HFF-Myc (cell line): ENCODE measurements at regions not wholly inside any gene's neighbourhood (a gene's known extent, or its start where the extent isn't known, plus 50 kb on each side); places are given as distances from the start of the nearest gene placed in this dataset.

Experiments used
- DNase-seq: peaks from one replicate; pipeline ENCODE4 v3.0.0-alpha.2; 2011; ENCODE audit warnings: low read depth; ENCODE audit errors: extremely low read depth
- H3K4me3 ChIP-seq: replicated peaks from 2 replicates; pipeline ENCODE4 v1.5.1; 2011; ENCODE audit warnings: low read depth, mild to moderate bottlenecking, control low read depth, low read length
- TF ChIP-seq, protein P1 (sequence below): IDR thresholded peaks from 2 replicates; pipeline ENCODE4 v1.5.1; 2012; ENCODE audit warnings: mild to moderate bottlenecking, low read depth, low read length, control low read depth; ENCODE audit errors: missing control alignments

DNA sequence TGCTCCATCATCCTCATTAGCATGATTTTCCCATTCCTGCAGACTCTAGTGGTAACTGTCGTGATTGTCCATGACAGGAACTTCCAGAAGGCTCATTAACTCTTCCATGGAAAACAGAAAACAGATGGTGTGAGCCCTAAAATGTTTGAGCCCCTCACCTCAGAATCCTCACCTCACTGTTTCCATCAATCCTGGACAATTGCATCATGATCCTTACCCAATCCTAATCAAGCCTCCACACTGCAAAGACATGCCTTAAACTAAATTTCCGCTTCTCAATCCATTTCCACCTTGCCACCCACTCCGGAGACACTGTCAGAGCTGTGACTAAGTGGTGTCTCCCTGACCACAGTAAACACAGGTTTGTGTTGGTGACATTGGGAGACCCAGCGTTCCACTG is 311.0 kb upstream of the JARID2 start:
- no peak overlapping the region for H3K4me3 ChIP-seq
- TF ChIP-seq, protein P1, sequence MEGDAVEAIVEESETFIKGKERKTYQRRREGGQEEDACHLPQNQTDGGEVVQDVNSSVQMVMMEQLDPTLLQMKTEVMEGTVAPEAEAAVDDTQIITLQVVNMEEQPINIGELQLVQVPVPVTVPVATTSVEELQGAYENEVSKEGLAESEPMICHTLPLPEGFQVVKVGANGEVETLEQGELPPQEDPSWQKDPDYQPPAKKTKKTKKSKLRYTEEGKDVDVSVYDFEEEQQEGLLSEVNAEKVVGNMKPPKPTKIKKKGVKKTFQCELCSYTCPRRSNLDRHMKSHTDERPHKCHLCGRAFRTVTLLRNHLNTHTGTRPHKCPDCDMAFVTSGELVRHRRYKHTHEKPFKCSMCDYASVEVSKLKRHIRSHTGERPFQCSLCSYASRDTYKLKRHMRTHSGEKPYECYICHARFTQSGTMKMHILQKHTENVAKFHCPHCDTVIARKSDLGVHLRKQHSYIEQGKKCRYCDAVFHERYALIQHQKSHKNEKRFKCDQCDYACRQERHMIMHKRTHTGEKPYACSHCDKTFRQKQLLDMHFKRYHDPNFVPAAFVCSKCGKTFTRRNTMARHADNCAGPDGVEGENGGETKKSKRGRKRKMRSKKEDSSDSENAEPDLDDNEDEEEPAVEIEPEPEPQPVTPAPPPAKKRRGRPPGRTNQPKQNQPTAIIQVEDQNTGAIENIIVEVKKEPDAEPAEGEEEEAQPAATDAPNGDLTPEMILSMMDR = no peak
- DNase-seq = no peak

DNA sequence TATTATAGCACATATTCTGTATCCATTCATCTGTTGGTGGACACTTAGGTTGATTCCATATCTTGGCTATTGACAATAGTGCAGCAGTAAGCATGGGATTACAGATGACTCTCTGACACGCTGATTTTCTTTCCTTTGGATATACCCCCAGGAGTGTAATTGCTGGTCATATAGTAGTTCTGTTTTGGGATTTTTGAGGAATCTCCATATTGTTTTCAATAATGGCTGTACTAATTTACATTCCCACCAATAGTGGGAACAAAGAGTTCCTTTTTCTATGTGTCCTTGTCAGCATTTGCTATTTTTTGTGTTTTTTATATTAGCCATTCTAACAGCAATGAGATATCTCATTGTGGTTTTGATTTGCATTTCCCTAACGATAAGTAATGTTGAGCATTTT is 309.0 kb upstream of the JARID2 start:
- TF ChIP-seq, protein P1 = no peak
- no peak overlapping the region for H3K4me3 ChIP-seq
- DNase-seq = no peak

- H3K4me3 ChIP-seq = no peak overlapping the region
- DNase-seq = no peak
- TF ChIP-seq, protein P1 = no peak
These were observed 302.8 kb upstream of the JARID2 start for GRCh38 chr6:14943116-14943515.

DNA sequence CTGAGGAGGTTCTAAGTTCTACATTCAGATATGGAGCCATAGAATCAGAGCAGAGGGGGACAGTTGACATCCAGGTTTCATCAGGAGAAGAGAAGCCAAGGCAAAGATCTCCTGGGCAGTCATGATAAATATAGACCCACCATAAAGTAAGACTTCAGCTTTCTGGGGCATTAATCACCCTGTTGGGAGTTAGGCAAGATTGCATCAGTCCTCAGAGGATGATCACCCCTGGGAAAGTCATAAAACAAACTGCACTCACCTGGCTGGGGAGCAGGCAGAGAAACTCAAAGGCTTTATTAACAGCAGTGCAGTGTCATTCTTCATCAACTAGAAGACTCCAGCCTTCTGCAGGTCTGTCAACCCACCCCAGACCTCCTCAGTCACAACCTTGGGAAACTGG is 301.3 kb upstream of the JARID2 start:
- no peak overlapping the region for H3K4me3 ChIP-seq
- TF ChIP-seq, protein P1 = no peak
- DNase-seq = no peak

GRCh38 chr6:14945461-14946185 is 300.2 kb upstream of the JARID2 start:
- TF ChIP-seq, protein P1 = no peak
- peak; percentile 81 for DNase-seq
- H3K4me3 ChIP-seq = no peak overlapping the region

DNA sequence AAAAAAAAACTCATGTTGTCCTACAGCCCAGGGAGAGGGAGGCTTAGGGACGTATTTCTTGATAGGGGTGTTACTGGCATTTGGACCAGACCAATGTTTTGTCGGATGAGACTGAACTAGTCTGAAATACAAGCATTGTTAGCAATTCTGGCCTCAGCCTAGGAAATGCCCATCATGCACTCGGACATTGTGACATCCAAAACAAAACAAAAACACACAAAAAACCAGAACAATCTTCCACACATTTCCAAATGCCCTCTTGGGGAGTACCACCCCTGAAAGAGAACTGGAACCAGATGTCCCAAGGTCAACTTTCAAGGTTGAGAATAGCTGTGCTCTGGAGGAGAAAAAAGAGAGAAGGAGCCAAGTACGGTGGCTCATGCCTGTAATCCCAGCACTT is 299.1 kb upstream of the JARID2 start:
- TF ChIP-seq, protein P1 = no peak
- no peak overlapping the region for H3K4me3 ChIP-seq
- DNase-seq = no peak

DNA sequence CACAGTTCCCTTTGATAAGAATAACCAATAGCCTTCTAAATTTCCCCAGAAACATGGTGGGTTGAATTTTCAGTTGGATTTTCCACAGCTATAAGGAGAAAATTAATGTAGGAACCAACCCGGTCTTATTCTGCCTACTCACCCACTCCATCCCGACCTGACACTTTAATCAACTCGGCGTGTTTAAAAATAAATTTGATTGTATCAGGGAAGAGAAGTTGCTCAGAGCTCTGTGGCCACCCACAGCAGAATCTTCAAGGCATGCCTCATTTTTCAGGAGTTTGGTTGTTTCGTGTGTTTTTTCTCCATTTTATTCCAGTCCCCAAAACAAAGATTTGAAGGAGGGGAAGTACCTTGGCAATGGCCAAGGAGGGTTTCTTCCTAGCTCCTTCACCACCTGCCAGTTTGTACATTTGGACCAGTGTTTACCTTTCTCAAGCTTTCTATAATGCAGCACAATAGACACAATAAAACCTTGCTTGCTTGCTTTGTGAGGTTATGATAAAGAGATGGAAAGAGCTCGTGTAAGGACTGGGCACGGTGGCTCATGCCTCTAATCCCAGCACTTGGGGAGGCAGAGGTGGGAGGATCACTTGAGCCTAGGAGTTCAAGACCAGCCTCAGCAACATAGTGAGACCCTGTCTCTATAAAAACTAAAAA is 297.2 kb upstream of the JARID2 start:
- DNase-seq = no peak
- no peak overlapping the region for H3K4me3 ChIP-seq
- TF ChIP-seq, protein P1 = no peak
